ENCODE measurements at regions not wholly inside any gene's neighbourhood (a gene's known extent, or its start where the extent isn't known, plus 50 kb on each side); places are given as distances from the start of the nearest gene placed in this dataset.
"Not testable (repeated sequence)": the region's sequence is repeated elsewhere in the genome, so short reads cannot be mapped to it uniquely, and the experiment has no call there.

DNA sequence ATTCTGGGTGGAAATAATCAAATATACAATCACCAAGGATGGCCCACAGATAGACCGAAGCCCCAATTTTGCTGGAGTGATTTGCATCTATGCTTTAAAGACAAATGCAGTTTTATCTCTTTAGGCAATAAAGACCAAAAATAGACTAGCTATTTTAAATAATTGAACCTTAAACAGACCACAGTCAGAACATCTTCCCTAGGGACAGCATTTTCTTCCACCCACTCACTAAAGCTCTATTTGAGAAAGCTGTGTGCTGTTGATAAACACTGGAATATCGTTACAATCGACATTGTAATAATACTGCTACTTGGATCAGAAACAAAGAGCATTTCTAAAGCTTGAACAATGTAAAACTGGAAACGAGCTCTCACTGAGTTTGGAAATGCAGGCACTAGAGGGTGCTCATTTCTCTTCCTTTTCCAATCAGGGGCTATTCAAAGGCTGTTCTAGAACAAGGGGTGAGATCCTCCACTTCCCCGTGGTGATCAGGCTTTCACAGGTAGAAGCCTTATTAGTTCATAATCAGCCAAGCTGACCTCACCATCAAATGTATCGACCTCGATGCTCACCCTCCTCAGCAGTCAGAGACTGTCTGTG, 209.3 kb upstream of the PRSS58 start:
- not testable (repeated sequence) for DNase-seq

GRCh38 chr7:142463401-142463850, 205.6 kb upstream of the PRSS58 start:
- DNase-seq, result no peak

- DNase-seq, result peak; percentile 99
Measured at GRCh38 chr7:142461437-142461836, 203.6 kb upstream of the PRSS58 start.

- peak; percentile 71 for DNase-seq
Measured at GRCh38 chr7:142460402-142461117, 202.7 kb upstream of the PRSS58 start.

- DNase-seq, result peak; percentile 91
Measured at GRCh38 chr7:142459551-142459963, 201.7 kb upstream of the PRSS58 start.

DNA sequence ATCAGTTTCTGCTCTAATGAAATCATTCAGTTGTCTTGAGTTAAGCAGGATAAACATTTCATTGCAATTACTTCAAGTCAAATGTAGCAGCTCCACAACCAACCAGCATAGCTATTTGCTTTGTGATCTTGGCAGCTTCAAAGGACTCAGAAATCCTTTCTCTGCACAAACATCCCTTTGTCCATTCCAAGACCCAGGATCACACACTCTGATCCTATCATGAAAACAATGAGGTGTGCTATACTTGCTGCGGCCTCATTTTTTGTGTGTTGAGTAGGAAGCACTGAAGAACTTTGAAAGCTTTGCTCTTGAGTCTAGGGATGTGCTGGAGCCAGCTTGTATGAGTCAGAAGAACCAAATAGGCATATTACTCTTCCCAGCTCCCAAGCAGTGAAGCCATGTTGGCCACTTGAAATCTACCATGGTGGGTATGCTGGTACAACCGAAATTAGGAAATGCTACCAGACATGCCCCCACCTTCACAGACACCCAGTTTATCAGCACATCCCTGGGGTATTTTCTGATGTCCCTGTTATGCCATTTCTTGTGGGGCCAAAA, 199.4 kb upstream of the PRSS58 start:
- no peak for DNase-seq

GRCh38 chr7:142455392-142455791, 197.5 kb upstream of the PRSS58 start:
- no peak for DNase-seq

- no peak for DNase-seq
Measured at GRCh38 chr7:142454862-142455261, 197.0 kb upstream of the PRSS58 start.

- DNase-seq, result no peak
Measured at GRCh38 chr7:142452791-142453190, 194.9 kb upstream of the PRSS58 start.

DNA sequence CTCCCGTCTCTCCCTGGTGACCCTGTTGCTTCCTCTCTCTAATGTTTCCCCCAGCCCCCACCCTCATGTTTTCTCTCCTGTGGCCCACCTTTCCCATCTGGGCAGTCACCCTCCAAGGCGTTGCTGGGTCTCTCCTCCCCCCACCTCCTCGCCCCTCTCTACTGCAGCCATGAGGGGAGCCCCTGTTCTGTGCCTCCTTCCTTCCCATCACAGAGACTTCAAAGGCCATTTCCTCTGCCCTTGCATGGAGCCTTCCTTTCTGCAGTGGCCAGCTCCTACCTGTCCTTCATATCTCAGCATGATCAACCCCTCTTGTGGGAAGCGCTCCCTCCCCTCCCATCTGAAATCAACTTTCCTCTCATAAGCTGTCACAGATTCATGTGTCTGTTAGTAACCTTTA, 194.0 kb upstream of the PRSS58 start:
- DNase-seq, result no peak

- DNase-seq, result no peak
Measured at GRCh38 chr7:142451296-142451695, 193.4 kb upstream of the PRSS58 start.

DNA sequence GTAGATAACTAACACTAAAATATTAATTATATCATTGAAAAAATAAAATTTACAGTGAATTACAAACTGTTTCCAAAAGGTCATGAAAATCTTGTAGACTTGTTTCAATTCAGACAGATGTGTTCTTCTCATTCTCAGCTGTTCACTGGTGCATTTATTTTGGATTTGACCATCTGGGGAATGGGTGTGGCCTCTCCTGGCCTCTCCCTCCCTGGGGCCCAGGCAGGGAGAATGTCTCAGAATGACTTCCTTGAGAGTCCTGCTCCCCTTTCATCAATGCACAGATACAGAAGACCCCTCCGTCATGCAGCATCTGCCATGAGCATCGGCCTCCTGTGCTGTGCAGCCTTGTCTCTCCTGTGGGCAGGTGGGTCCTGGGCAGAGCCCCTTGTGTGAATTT, 192.8 kb upstream of the PRSS58 start:
- no peak for DNase-seq

DNA sequence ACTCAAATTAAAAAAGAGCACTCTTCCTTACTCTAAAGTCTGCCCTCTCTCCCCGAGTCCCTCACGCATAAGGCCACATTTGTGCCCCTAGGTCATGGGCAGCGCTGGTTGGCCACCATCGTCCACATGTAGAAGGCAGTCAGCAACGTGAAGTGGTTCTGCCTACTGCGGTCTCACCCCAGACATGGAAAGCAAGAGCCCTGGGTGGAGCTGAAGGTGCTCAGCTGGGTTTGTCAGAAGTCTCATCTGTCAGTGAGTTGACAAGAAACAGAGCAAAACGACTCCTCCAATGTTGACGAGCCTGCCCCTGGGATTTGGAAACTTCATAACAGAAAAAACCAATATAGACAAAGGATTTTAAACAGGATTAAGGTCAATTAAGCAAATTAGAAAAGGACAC, 192.3 kb upstream of the PRSS58 start:
- no peak for DNase-seq

DNA sequence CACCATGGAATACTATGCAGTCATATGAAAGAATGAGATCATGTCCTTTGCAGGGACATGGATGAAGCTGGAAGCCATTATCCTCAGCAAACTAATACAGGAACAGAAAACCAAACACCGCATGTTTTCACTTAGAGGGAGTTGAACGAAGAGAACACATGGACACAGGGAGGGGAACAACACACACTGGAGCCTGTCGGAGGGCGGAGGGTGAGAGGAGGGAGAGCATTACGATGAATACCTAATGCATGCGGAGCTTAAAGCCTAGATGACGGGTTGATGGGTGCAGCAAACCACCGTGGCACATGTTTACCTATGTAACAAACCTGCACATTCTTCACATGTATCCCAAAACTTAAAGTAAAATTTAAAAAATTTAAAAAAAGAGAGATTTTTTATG, 191.0 kb upstream of the PRSS58 start:
- DNase-seq, result not testable (repeated sequence)

DNA sequence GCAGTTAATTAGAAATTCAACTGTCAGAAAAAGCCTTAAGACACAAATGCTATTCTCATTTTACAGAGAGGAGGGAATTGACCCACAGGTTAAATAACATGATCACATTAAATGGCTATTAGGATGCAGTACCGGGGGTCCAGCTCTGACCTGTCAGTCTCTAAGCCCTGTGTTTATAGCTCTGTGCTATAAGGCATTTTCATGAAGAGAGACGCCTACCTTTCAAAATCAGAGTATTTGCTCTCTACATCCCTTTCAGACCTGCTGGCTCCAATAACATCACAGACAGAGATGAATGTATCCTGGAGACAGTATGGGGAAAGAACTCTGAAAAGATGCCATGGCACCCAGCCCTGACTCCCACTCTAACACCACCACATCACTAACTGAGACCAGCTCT, 189.9 kb upstream of the PRSS58 start:
- DNase-seq, result no peak

GRCh38 chr7:142445019-142445686, 187.3 kb upstream of the PRSS58 start:
- no peak for DNase-seq

DNA sequence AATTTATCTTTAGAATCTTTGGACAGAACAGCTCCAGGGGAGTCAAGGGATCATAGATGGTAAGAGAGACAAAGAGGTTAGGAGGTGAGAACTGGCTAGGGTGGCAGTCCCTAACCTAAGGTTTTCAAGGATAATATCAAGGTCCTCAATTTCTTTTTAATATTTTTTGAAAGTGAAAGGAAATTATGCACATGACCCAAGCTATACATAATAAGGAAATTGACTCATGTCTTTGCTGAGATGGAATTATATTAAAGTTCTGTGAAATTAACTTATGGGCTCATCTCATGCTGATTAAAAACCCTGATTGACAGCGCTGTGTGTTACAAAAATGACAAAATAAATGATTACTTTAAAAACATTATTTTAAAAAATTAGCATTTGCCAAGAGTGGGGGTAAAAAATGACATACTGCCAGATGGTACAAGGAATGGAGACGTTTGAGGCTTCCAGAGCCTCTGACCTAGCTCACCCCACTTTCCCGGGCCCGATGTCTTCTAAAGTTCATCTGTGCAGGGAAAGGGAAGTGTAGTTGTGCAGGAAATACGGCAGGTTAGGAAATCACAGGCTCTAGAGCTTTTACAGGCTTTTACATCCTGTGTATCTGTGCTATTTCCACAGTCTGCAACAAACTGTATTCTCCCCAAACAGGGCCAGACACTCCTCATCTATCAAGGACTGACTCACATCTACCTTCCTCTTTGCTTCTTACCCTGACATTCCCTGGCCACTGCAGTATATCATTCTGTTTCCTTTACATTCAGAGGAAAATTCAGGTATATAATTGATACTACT, 185.6 kb upstream of the PRSS58 start:
- DNase-seq, result no peak

DNA sequence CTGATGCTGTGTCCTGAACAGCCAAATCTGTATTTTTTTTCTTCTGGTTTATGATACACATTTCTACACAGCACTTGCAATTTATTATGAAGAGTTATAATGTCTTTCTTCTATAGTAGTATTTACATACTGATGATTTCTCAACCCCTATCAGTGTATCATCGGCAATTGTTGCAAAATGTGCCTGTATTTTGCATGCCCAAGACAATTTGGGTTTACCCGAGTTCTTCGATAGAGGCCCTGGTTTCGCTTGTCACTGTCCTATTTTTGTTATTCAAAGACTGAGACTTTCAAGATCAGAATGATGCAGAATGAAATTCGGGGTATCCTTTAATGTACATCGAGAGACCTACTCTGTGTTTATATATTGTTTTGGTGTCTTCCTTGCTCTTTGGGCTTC, 184.5 kb upstream of the PRSS58 start:
- DNase-seq, result no peak

DNA sequence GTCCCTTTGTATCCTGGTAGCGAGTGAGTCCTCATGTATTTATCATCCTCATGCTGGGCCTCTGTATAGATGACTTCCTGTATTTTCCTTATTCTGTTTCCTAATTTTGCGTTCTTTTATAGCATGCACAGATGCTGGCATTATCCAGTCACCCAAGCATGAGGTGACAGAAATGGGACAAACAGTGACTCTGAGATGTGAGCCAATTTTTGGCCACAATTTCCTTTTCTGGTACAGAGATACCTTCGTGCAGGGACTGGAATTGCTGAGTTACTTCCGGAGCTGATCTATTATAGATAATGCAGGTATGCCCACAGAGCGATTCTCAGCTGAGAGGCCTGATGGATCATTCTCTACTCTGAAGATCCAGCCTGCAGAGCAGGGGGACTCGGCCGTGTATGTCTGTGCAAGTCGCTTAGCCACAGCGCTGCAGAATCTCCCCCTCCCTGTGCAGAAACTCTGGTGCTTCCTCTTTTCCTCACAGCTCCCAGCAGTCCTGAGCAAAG, 183.1 kb upstream of the PRSS58 start:
- no peak for DNase-seq

DNA sequence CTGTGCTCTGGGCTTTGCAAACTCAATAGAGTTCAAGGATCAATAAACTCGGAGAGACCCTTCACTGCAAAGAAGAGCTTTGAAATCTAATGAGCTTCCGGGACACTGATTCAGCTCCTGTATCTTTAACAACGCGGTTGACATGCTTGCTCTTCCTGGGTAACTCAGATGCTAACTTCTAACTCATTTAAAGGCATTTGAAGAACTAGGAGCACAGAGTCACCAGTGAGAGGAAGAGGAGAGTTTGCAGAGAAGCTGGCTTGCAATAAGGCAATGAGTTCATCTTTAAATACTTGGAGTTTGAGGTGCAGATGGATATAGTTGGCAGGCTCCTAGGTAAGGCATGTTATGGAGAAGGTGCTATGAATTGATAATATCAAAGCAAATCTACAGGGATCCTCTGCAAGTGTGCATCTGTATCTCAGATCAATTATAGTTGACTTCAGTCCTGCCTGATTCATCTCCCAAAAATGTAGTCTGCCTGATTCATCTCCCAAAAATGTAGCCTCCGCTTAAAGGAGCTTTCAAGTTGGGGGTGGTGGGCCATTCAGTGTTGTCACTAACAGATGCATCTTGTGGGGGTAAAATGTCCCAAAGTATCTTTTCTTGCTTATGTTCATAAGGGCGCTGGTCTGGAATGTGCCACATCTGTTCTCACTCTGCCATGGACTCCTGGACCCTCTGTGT, 182.5 kb upstream of the PRSS58 start:
- DNase-seq, result peak; percentile 94

DNA sequence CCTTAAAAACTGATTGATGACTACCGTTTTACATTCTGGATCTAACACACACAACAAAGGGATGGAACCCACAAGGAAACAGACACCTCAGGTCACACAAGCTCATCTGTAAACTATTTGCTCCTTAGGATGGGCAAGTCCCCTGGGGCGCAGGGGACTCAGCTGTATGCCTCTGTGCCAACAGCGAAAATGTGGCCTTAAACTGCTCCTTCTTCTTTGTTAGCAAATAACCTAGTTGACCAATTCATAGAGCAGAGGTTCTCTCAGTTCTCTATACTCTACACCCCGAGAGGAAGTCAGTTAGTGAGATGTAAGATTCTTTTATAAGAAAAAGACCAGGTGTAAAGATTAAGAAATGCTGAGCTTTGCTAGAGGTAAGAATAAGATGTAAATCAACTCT, 181.9 kb upstream of the PRSS58 start:
- no peak for DNase-seq

- DNase-seq, result no peak
Measured at GRCh38 chr7:142438923-142439515, 181.2 kb upstream of the PRSS58 start.
